Right lobe of liver (tissue), 4 donors: ENCODE measurements at regions not wholly inside any gene's neighbourhood (a gene's known extent, or its start where the extent isn't known, plus 50 kb on each side); places are given as distances from the start of the nearest gene placed in this dataset.

Experiments used
- POLR2A ChIP-seq: fragments of 450-650 bp; IDR thresholded peaks from one replicate; pipeline ENCODE4 v1.6.1; 2017; ENCODE audit warnings: antibody characterized with exemption, mild to moderate bottlenecking
- TF ChIP-seq, protein P1 (sequence below), 4 donors: fragments of 200-600 bp in 3 of 4; fragments of 450-650 bp in 1 of 4; IDR thresholded peaks; one replicate each; pipeline versions ENCODE4 v1.5.1 to v1.8.0; 2016 to 2022; ENCODE audit warnings: antibody characterized with exemption in 4 of 4, mild to moderate bottlenecking in 2 of 4
- donor health status: DM: no; HTN: no; CAD: no.
- donor health status: DM: no; HTN: no; CAD: no.
- donor health status: DM: no; HTN: yes; CAD: no.

DNA sequence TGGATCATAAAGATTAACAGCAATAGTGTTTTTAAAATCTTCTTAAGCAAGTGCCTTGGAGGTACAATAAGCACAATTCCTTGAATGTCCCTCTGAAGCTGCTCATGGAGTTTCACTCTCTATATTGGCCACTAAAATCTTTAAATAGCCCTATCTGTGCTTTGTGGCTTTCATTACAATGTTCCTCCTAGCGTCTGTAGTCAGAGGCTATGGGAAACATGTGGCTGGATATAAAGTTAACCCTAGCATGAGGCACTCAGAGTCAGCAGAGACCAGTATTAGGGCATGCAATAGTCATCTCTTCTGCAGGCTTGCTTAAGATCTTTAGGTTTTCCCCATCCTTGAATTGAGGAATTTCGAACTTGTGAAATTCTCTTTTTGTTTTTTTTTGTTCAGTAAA lies 668.2 kb downstream of the CDH11 start:
- TF ChIP-seq, protein P1, sequence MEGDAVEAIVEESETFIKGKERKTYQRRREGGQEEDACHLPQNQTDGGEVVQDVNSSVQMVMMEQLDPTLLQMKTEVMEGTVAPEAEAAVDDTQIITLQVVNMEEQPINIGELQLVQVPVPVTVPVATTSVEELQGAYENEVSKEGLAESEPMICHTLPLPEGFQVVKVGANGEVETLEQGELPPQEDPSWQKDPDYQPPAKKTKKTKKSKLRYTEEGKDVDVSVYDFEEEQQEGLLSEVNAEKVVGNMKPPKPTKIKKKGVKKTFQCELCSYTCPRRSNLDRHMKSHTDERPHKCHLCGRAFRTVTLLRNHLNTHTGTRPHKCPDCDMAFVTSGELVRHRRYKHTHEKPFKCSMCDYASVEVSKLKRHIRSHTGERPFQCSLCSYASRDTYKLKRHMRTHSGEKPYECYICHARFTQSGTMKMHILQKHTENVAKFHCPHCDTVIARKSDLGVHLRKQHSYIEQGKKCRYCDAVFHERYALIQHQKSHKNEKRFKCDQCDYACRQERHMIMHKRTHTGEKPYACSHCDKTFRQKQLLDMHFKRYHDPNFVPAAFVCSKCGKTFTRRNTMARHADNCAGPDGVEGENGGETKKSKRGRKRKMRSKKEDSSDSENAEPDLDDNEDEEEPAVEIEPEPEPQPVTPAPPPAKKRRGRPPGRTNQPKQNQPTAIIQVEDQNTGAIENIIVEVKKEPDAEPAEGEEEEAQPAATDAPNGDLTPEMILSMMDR (IDR thresholded peaks at IDR 0.05) = no peak
- no peak for TF ChIP-seq POLR2A
